ENCODE measurements at regions not wholly inside any gene's neighbourhood (a gene's known extent, or its start where the extent isn't known, plus 50 kb on each side); places are given as distances from the start of the nearest gene placed in this dataset.

- TF ChIP-seq POLR2A (IDR thresholded peaks at IDR 0.05; ENCODE audit: low read length): no peak
- no peak for TF ChIP-seq GATA1 (IDR thresholded peaks at IDR 0.05; ENCODE audit: low read depth, low read length)
Measured at GRCh38 chr1:222084996-222085395, 343.1 kb upstream of the DUSP10 start.
